ENCODE measurements at regions not wholly inside any gene's neighbourhood (a gene's known extent, or its start where the extent isn't known, plus 50 kb on each side); places are given as distances from the start of the nearest gene placed in this dataset.

GRCh38 chr13:40179445-40180281, 486.8 kb downstream of the FOXO1 start:
- DNase-seq (ENCODE audit: extremely low spot score, unreplicated experiment) = no peak
- Mint-ChIP-seq H3K27me3 (ENCODE audit: unreplicated experiment) (peaks cover 7% of the 10 kb centered on the region), H3K36me3 (ENCODE audit: unreplicated experiment) (no peaks in the 10 kb centered on the region), H3K27ac (ENCODE audit: unreplicated experiment) (no peak overlapping the region), H3K4me3 (ENCODE audit: unreplicated experiment) (no peak overlapping the region), H3K9me3 (ENCODE audit: unreplicated experiment) (no peaks in the 10 kb centered on the region), H3K4me1 (ENCODE audit: unreplicated experiment) (no peaks in the 10 kb centered on the region)
- TF ChIP-seq, protein P1, sequence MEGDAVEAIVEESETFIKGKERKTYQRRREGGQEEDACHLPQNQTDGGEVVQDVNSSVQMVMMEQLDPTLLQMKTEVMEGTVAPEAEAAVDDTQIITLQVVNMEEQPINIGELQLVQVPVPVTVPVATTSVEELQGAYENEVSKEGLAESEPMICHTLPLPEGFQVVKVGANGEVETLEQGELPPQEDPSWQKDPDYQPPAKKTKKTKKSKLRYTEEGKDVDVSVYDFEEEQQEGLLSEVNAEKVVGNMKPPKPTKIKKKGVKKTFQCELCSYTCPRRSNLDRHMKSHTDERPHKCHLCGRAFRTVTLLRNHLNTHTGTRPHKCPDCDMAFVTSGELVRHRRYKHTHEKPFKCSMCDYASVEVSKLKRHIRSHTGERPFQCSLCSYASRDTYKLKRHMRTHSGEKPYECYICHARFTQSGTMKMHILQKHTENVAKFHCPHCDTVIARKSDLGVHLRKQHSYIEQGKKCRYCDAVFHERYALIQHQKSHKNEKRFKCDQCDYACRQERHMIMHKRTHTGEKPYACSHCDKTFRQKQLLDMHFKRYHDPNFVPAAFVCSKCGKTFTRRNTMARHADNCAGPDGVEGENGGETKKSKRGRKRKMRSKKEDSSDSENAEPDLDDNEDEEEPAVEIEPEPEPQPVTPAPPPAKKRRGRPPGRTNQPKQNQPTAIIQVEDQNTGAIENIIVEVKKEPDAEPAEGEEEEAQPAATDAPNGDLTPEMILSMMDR (IDR thresholded peaks at IDR 0.05) = no peak

GRCh38 chr13:40180776-40181175, 485.7 kb downstream of the FOXO1 start:
- H3K27ac Mint-ChIP-seq (ENCODE audit: unreplicated experiment) = no peak overlapping the region
- H3K4me3 Mint-ChIP-seq (ENCODE audit: unreplicated experiment) = no peak overlapping the region
- H3K36me3 Mint-ChIP-seq (ENCODE audit: unreplicated experiment) = no peaks in the 10 kb centered on the region
- TF ChIP-seq, protein P1 (IDR thresholded peaks at IDR 0.05) = no peak
- DNase-seq (ENCODE audit: extremely low spot score, unreplicated experiment) = no peak
- H3K9me3 Mint-ChIP-seq (ENCODE audit: unreplicated experiment) = no peaks in the 10 kb centered on the region
- no peaks in the 10 kb centered on the region for H3K4me1 Mint-ChIP-seq (ENCODE audit: unreplicated experiment)
- H3K27me3 Mint-ChIP-seq (ENCODE audit: unreplicated experiment) = peaks cover 2% of the 10 kb centered on the region

GRCh38 chr13:40181203-40181845, 485.1 kb downstream of the FOXO1 start:
- TF ChIP-seq, protein P1 (IDR thresholded peaks at IDR 0.05) = no peak
- no peak for DNase-seq (ENCODE audit: extremely low spot score, unreplicated experiment)
- Mint-ChIP-seq H3K4me1 (ENCODE audit: unreplicated experiment) (no peaks in the 10 kb centered on the region), H3K27me3 (ENCODE audit: unreplicated experiment) (no peaks in the 10 kb centered on the region), H3K9me3 (ENCODE audit: unreplicated experiment) (no peaks in the 10 kb centered on the region), H3K36me3 (ENCODE audit: unreplicated experiment) (no peaks in the 10 kb centered on the region), H3K27ac (ENCODE audit: unreplicated experiment) (no peak overlapping the region), H3K4me3 (ENCODE audit: unreplicated experiment) (no peak overlapping the region)

- H3K27ac Mint-ChIP-seq (ENCODE audit: unreplicated experiment) = no peak overlapping the region
- H3K4me1 Mint-ChIP-seq (ENCODE audit: unreplicated experiment) = no peaks in the 10 kb centered on the region
- H3K36me3 Mint-ChIP-seq (ENCODE audit: unreplicated experiment) = no peaks in the 10 kb centered on the region
- H3K27me3 Mint-ChIP-seq (ENCODE audit: unreplicated experiment) = no peaks in the 10 kb centered on the region
- H3K9me3 Mint-ChIP-seq (ENCODE audit: unreplicated experiment) = no peaks in the 10 kb centered on the region
- TF ChIP-seq, protein P1 (IDR thresholded peaks at IDR 0.05) = no peak
- H3K4me3 Mint-ChIP-seq (ENCODE audit: unreplicated experiment) = no peak overlapping the region
- no peak for DNase-seq (ENCODE audit: extremely low spot score, unreplicated experiment)
Measured at GRCh38 chr13:40182591-40182990, 483.9 kb downstream of the FOXO1 start.

DNA sequence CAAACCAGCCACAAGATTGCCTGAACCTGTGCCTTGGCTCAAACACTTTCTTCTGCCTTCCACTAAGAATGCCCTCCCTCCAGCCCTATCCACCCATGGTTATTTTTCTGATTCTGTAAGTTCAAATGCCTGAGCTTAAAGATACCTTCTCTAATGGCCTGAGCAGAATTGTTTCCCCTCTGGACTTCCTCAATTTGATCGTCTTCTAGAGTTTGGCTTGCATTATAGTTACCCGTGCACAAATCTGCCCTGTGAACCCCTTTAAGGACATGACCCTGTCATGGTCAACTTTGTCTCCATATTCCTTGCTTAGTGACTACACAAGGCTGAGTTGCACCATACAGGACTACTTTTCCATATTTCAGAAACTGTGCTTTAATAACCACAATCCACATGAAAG, 481.0 kb downstream of the FOXO1 start:
- H3K4me1 Mint-ChIP-seq (ENCODE audit: unreplicated experiment) = peaks cover 19% of the 10 kb centered on the region

More for the DNA sequence above, 481.0 kb downstream of the FOXO1 start:
- H3K9me3 Mint-ChIP-seq (ENCODE audit: unreplicated experiment) = no peaks in the 10 kb centered on the region
- H3K27ac Mint-ChIP-seq (ENCODE audit: unreplicated experiment) = no peak overlapping the region
- TF ChIP-seq, protein P1 (IDR thresholded peaks at IDR 0.05) = no peak
- no peak for DNase-seq (ENCODE audit: extremely low spot score, unreplicated experiment)
- no peak overlapping the region for H3K4me3 Mint-ChIP-seq (ENCODE audit: unreplicated experiment)
- H3K36me3 Mint-ChIP-seq (ENCODE audit: unreplicated experiment) = no peaks in the 10 kb centered on the region
- no peaks in the 10 kb centered on the region for H3K27me3 Mint-ChIP-seq (ENCODE audit: unreplicated experiment)
